ENCODE measurements at regions not wholly inside any gene's neighbourhood (a gene's known extent, or its start where the extent isn't known, plus 50 kb on each side); places are given as distances from the start of the nearest gene placed in this dataset.

DNA sequence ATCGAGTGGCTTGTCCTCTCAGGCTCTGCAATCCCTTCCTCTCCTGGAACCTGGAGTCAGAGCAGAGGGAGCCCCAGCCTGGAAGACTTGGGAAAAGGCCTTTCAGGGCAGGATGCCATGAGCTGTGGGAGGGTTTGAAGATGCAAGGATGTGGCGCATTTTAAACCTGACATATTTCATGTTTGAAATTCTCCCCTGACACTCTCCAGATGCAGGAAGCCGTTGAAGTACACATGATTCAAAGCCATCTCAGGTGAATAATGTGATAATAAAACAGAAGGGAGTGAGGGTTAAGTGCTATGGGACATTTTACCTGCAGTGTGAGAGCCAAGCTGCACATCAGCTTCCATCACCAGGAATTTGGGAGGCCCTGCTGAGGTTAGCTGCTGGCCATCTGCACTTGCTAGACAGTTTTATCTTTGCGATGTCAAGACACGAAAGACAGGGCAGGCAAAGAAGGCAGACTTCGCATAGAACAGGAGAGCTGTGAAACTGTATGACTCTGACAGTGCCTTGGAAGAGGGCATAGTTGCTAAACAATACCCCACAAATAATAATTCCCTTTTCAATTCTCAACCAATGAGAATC is 159.1 kb upstream of the GDF10 start:
- no peaks in the 10 kb centered on the region for H4K20me1 ChIP-seq (ENCODE audit: insufficient read depth, low read length)
- no peaks in the 10 kb centered on the region for H3K27me3 ChIP-seq (ENCODE audit: insufficient read depth, low read length)
- no peaks in the 10 kb centered on the region for H3K9me3 ChIP-seq (ENCODE audit: low read length)
- no peaks in the 10 kb centered on the region for H3F3A ChIP-seq (ENCODE audit: insufficient read depth, low read length)
- no peaks in the 10 kb centered on the region for H3K79me2 ChIP-seq (ENCODE audit: insufficient read depth, low read length)
- H3K9ac ChIP-seq (ENCODE audit: low read length): no peak overlapping the region
- H3K27ac ChIP-seq (ENCODE audit: low read depth, low read length, poor library complexity, severe bottlenecking): no peak overlapping the region
- H3K9me2 ChIP-seq (ENCODE audit: low read depth, low read length): no peaks in the 10 kb centered on the region
- H3K4me1 ChIP-seq (ENCODE audit: insufficient read depth, low read length, severe bottlenecking): no peaks in the 10 kb centered on the region
- no peaks in the 10 kb centered on the region for H3K36me3 ChIP-seq (ENCODE audit: insufficient read depth, low read length)
- TF ChIP-seq EZH2 (IDR thresholded peaks at IDR 0.05; ENCODE audit: borderline replicate concordance, low read length): no peak
- TF ChIP-seq, protein P1, sequence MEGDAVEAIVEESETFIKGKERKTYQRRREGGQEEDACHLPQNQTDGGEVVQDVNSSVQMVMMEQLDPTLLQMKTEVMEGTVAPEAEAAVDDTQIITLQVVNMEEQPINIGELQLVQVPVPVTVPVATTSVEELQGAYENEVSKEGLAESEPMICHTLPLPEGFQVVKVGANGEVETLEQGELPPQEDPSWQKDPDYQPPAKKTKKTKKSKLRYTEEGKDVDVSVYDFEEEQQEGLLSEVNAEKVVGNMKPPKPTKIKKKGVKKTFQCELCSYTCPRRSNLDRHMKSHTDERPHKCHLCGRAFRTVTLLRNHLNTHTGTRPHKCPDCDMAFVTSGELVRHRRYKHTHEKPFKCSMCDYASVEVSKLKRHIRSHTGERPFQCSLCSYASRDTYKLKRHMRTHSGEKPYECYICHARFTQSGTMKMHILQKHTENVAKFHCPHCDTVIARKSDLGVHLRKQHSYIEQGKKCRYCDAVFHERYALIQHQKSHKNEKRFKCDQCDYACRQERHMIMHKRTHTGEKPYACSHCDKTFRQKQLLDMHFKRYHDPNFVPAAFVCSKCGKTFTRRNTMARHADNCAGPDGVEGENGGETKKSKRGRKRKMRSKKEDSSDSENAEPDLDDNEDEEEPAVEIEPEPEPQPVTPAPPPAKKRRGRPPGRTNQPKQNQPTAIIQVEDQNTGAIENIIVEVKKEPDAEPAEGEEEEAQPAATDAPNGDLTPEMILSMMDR (IDR thresholded peaks at IDR 0.05; ENCODE audit: low read length): no peak
- H3K4me3 ChIP-seq (ENCODE audit: low read depth, low read length, poor library complexity, severe bottlenecking): no peak overlapping the region
- no peak overlapping the region for H2AFZ ChIP-seq (ENCODE audit: low read length)
- H3K4me2 ChIP-seq (ENCODE audit: low read length): no peak overlapping the region

DNA sequence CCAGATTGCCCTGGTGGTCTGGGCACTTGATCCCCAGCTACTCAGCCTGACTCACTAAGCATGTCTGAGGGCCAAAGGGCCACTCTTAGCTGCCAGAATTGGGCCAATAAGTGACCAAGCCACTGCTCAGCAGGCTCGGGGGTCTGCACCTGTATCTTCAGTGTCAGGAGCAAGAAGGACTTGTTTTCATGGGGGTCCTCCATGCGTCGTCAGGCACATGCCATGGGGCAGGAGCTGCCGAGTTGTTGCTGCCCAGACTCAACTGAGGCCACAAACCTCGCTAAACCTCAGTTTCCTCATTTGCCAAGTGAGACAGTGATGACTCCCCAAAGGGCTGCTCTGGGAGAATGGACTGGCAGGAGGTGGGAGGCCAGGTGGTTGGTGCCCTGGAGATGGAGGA is 158.6 kb upstream of the GDF10 start:
- Histone ChIP-seq H3K9me2 (ENCODE audit: low read depth, low read length) (no peaks in the 10 kb centered on the region), H3K4me2 (ENCODE audit: low read length) (no peak overlapping the region), H3K79me2 (ENCODE audit: insufficient read depth, low read length) (no peaks in the 10 kb centered on the region), H3K9me3 (ENCODE audit: low read length) (no peaks in the 10 kb centered on the region), H3K4me3 (ENCODE audit: low read depth, low read length, poor library complexity, severe bottlenecking) (no peak overlapping the region), H2AFZ (ENCODE audit: low read length) (no peak overlapping the region), H3K36me3 (ENCODE audit: insufficient read depth, low read length) (no peaks in the 10 kb centered on the region), H3K4me1 (ENCODE audit: insufficient read depth, low read length, severe bottlenecking) (no peaks in the 10 kb centered on the region), H3K9ac (ENCODE audit: low read length) (no peak overlapping the region), H4K20me1 (ENCODE audit: insufficient read depth, low read length) (no peaks in the 10 kb centered on the region), H3K27me3 (ENCODE audit: insufficient read depth, low read length) (no peaks in the 10 kb centered on the region), H3K27ac (ENCODE audit: low read depth, low read length, poor library complexity, severe bottlenecking) (no peak overlapping the region), H3F3A (ENCODE audit: insufficient read depth, low read length) (no peaks in the 10 kb centered on the region)
- TF ChIP-seq, protein P1 (IDR thresholded peaks at IDR 0.05; ENCODE audit: low read length): no peak

DNA sequence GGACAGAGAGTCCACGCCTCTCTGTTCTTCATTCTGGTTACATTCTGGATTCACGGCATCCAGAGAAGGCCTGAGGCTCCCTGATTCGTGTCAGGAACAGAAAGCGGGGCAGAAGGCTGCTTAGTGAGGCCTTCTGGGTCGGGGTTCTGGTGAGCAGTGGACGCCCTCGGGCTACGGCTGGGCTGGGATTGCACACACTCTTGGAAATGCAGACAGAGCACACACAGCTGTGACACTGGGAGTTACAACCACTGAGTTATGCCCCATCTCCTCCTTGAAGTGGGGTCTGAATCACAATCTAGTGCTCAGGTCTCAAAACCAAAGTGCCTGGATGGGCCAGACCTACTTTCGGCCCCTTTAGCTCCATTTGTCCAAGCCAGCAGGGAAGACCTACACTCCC is 156.9 kb upstream of the GDF10 start:
- no peak for TF ChIP-seq EZH2 (IDR thresholded peaks at IDR 0.05; ENCODE audit: borderline replicate concordance, low read length)
- TF ChIP-seq, protein P1 (IDR thresholded peaks at IDR 0.05; ENCODE audit: low read length): no peak
- no peak overlapping the region for H3K9ac ChIP-seq (ENCODE audit: low read length)
- no peaks in the 10 kb centered on the region for H3K79me2 ChIP-seq (ENCODE audit: insufficient read depth, low read length)
- no peaks in the 10 kb centered on the region for H3K9me3 ChIP-seq (ENCODE audit: low read length)
- H3F3A ChIP-seq (ENCODE audit: insufficient read depth, low read length): no peaks in the 10 kb centered on the region
- H3K27me3 ChIP-seq (ENCODE audit: insufficient read depth, low read length): no peaks in the 10 kb centered on the region
- no peak overlapping the region for H2AFZ ChIP-seq (ENCODE audit: low read length)
- no peaks in the 10 kb centered on the region for H3K4me1 ChIP-seq (ENCODE audit: insufficient read depth, low read length, severe bottlenecking)
- no peaks in the 10 kb centered on the region for H4K20me1 ChIP-seq (ENCODE audit: insufficient read depth, low read length)
- no peaks in the 10 kb centered on the region for H3K9me2 ChIP-seq (ENCODE audit: low read depth, low read length)
- no peak overlapping the region for H3K4me3 ChIP-seq (ENCODE audit: low read depth, low read length, poor library complexity, severe bottlenecking)
- no peaks in the 10 kb centered on the region for H3K36me3 ChIP-seq (ENCODE audit: insufficient read depth, low read length)
- H3K27ac ChIP-seq (ENCODE audit: low read depth, low read length, poor library complexity, severe bottlenecking): no peak overlapping the region
- no peak overlapping the region for H3K4me2 ChIP-seq (ENCODE audit: low read length)
